ENCODE measurements at regions not wholly inside any gene's neighbourhood (a gene's known extent, or its start where the extent isn't known, plus 50 kb on each side); places are given as distances from the start of the nearest gene placed in this dataset.

DNA sequence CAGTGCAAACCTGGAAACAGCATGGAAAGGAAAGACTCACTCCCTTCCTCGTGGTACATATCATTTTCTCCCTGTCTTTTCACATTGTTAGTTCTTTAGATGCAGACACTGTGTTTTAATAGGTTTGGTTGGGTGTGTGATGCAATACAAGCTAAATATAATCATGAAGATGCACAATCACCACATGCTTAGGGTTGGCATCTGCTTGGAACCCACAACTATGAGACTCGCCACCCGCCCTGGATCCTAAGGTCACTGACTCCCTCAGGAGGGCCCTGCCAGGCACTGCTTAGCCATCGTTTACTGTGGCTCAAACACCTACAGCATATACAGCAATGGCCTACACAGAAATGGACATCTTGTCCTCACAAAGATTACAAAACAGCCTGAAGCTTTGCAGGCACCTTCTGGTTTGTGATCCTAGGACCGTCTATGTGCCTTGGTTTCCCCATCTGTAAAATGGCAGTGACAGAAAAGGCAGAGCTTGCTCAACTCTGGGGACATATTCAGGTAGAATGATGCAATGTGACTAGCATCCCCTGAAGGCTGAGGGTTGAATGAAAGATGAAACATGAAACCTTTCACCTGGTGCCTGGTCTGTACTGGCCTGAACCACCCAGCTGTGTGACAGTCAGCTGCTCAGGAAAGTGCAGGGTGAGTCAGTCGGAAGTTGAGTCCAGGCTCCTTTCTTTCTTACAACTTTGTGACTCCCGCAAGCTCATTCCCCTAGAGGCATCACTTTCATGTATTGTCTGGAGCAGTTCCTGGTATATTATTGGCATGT lies 123.6 kb upstream of the PFN2 start:
- DNase-seq (ENCODE audit: low read depth in 2 of 2): peak in 1 of 2 donors; percentile 71

DNA sequence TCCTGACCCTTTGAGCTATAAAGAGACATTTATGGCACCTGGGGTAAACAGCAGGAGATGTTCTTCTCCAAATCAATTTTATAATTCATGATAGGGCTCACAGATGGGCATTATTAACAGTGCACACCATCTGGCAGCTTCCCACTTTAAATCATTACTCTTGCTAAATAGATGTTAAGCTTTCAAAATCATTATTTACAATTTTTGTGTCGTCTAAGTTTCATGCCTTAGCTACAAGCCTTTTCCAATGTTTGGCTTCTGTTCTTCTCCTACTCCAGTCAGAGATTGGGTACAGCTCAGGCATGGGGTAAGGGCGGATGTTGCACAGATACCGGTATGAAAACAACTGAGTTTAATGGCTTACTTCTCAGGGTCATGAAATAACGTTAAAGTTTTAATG lies 120.9 kb upstream of the PFN2 start:
- no peak for DNase-seq (ENCODE audit: low read depth in 2 of 2)

DNA sequence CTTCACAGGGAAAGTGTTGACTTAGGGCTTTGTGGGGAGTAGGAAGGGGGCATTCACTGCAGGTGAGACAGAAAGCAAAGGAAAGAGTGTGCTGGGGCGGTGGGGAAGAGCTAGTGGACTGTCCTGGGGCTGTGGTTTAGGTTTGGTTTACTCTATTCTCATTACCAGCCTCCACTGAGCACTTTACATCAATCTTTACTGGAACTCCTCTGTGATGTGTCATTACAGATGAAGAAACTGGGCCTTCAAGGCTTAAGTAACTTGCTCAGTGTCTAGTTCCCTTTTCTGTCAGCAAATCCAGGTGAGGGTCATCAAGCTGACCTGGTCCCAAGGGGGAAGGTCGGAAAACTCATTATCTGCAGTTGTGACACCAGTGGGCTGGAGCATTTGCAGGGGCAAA lies 120.2 kb upstream of the PFN2 start:
- DNase-seq (ENCODE audit: low read depth in 2 of 2): no peak

DNA sequence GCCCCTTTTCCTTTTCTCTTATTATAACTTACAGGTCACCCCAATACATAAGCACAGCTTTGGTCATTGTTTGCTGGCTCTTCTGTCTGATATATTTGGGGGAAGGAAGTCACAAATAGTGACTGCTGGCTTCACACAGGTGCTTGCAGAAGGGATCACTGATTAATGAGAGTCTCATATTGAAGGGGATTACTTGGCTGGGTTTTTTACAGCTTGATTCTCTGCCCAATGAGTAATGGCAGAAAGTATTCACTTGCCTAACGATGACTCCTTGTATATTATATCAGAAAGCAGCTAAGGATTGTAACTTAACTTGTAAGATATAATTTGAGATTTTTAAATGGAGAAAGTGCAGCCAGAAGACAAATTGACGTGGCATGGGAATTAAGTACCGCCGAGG lies 119.3 kb upstream of the PFN2 start:
- DNase-seq (ENCODE audit: low read depth in 2 of 2): no peak

DNA sequence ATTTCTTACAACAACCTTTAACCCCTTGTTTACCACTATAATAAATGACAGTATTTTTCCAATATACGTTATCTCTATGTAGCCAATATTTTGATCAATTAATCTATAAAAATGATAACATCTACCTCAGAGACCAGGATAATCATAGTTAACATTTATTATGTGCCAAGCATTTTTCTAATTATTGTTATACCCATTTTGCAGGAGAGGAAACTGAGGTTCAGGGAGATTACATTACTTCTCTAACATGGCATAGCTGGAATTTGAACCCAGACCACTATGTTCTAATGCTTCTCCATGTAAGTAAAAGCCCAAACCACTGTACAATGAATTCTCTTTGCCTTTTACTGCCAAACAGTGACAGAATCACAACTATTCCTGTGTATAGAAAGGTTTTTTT lies 113.4 kb upstream of the PFN2 start:
- no peak for DNase-seq (ENCODE audit: low read depth in 2 of 2)

DNA sequence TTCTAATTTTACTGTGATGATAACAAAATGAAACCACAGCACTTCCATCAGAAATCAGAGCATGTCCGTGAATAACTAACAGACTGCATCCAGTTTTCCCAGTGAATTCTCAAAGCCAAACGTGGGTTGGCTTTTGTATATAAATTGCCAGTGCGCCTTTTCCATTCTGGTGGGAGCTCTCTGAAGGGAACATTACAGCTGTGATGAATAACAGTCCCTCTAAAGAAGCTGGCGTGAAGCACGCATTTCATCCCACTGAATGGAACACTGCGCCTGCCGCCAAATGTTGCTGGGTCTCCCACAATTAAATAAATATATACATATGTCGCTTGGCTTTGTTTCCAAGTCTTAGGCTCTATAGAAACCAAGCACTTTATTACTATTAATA lies 113.0 kb upstream of the PFN2 start:
- DNase-seq (ENCODE audit: low read depth in 2 of 2): no peak

DNA sequence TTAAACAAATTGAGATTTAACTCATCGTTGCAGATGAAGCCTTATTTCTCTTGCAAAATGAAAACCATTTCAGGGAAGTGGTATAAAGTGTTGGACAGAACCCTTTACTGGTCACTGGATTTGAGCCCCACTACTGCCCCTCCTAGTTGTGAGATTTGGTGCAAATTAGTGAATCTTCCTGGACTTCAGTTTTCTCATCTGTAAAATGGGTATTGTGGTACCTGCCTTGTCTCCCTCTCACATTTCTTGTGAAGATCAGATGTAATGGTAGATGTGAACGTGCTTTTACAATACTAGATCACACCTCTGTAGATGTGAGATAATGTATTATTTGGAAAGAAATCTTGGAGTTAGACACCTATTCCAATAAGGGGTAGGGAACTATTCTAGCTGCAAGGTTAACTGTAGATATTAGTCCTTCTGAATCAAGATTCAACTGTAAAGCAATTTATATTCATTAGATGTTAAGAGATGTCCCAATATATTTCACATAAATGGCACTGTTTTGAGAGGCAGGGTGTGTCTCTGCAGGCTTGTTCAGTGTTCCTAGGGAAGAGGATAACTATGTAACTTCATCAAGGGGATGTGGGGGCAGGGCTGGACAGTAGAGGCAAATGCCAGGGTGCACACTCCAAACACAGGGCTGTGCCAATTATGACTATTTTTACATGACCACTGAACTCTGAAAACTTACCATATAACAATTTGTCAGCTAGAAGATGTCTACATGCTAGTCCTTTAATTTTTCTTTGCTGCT lies 112.4 kb upstream of the PFN2 start:
- DNase-seq (ENCODE audit: low read depth in 2 of 2): no peak

DNA sequence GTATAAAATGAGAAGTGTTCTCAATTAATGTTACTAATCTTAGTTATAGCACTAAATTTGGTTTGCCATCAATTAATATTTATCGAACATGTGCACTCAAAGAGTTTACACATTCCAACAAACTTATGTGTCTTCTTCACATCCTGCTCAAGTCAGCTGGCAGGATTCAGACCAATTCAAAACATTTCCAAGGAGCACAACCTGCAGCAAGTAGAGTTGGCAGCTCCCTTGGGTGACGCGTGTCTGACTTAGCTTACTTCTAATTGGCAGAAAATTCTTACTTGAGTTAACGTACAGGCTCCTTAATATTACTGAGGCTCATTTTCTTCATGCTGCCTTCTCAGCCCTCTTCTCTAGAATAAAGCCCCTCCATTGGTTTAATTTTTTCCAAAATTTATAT lies 110.4 kb upstream of the PFN2 start:
- DNase-seq (ENCODE audit: low read depth in 2 of 2): peak in 1 of 2 donors; percentile 56

DNA sequence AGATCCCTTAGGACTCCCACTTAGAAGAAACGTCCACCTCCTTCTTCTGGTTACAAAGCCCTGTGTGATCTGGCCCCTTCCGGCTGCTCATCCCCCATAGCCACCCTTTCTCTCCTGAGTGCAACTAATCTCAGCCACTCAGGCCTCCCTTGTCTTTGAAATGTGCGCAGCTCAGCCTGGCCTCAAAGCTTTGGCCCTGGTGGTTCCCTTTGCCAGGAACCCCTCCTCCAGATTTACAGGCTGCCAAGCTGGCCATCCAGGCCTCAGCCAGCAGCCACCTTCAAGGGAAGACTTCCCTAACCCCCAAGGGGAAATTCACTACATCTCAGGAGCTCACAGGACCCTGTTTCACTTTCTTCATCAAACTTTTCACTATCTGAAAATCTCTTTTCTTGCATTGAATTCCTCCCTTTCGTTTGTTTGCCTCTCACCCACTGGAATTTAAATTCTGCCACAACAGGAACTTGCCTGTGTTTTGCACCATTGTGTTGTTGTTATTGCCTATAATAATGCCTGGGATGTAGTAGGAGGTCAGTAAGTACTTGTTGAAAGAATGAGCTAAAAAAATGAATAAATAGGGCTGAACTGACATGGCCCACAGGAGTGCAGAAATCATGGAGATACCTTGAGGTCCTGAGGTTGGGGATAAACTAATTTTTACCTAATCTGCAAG lies 109.5 kb upstream of the PFN2 start:
- DNase-seq (ENCODE audit: low read depth in 2 of 2): no peak

DNA sequence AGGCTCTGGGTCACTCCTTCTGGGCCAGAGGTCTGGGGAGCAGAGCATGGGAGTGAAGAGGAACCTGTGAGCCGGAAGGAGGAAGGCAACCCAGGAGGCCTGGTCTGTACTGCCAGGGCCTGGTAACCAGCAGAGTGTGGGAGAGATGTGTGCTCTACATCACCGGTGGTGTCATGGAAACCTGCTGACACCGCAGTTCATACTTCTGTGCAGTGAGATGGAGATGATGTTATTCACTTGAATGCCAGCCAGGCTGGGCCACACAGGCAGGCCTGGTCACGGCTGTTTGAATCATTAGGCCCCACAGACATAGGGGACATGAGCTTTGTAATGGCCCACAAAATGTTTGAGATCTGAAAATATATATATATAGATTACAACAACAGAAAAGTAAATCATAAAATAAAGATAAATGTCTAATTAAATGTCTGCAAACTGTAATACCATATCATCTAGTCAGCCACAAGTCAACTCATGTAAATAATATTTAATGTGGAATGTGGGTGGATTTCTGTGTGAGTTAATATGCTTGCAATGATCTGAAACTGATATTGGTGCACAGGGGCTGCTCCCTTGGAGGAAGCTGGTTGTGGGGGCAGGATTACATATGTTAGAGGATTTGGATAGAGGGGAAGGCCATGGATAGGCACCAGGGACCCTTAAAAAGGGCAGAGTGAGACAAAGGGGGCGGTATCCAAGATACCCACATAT lies 108.5 kb upstream of the PFN2 start:
- DNase-seq (ENCODE audit: low read depth in 2 of 2): peak in 1 of 2 donors; percentile 38

DNA sequence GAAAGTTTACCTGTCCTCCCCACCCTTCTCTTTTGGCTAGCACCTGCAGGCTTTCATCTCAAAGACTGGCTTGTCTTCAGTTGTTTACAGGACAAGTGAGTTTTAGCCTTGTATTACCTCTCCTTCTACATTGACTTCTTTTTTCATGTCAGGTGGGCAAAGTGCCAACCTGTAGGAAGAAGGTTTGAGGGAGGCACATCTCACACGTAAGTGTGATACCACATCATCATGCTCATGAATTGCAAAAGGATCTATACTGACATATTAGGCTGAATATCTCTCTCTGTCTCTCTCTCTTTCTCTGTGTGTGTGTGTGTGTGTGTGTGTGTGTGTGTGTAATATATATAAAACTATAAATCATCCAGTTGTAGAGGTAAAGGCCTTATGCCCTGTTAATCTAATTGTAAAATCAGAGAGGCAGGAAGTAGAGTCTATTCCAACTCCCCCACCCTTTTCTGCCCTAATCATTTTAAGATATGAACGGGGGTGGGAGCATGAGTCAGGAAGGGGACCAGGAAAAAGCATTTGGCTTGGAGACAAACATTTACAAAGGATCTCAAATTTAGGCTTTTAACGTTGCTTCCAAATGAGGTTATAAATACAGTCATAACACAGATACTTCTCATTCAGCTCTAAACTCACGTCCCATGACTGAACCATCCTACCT lies 107.0 kb upstream of the PFN2 start:
- DNase-seq (ENCODE audit: low read depth in 2 of 2): no peak

DNA sequence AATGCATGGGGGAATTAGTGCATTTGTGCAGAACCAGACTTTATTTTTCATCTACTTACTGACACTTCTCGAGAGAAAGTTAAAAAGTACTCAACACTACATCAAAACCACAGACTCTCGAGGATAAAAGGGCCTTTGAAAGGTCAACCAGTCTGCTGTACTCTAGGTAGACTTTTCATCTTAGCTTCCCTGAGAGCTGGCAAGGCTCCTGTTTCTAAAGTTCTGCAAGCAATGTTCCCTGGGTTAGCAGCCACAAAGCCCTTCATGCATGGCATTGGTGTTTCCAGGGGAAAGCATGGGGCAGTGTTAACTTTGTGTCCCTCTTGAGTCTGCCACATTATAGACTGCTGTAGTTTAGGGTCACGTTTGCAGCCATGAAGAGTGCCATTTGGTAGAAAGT lies 106.4 kb upstream of the PFN2 start:
- no peak for DNase-seq (ENCODE audit: low read depth in 2 of 2)

DNA sequence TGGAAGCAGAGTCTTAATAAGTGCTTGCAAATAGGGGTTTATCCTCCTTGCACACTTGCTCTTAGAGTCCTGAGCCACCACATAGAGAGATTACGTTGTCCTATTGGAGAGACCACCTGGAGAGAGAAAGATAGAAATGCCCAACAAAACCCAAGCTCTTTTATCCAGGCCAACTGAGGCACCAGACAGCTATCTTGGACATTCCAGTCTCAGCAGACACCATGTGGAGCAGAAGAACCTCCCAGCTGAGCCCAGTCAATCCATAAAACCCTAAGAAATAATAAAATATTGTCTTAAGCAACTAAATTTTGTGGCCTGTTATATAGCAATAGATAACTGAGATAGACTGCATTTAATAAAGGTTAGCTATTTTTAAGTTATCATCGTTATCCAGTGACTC lies 105.7 kb upstream of the PFN2 start:
- no peak for DNase-seq (ENCODE audit: low read depth in 2 of 2)

DNA sequence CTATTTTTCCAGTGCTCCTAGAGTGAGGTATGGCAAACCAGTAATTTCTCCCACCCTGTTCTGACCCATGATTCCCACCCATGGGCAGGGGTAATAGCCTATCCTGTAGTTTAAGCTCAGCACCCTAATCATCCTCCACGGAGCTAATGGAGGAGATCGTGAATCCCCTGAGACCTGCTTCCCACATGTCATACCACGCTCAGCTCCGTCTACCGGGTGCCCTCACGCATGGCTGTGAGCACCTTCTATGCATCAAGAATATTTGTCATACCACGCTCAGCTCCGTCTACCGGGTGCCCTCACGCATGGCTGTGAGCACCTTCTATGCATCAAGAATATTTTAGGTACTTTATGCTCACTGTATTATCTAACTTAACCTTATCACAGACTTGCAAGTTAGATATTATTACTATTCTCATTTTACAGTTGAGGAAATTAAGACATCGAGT lies 104.7 kb upstream of the PFN2 start:
- no peak for DNase-seq (ENCODE audit: low read depth in 2 of 2)

DNA sequence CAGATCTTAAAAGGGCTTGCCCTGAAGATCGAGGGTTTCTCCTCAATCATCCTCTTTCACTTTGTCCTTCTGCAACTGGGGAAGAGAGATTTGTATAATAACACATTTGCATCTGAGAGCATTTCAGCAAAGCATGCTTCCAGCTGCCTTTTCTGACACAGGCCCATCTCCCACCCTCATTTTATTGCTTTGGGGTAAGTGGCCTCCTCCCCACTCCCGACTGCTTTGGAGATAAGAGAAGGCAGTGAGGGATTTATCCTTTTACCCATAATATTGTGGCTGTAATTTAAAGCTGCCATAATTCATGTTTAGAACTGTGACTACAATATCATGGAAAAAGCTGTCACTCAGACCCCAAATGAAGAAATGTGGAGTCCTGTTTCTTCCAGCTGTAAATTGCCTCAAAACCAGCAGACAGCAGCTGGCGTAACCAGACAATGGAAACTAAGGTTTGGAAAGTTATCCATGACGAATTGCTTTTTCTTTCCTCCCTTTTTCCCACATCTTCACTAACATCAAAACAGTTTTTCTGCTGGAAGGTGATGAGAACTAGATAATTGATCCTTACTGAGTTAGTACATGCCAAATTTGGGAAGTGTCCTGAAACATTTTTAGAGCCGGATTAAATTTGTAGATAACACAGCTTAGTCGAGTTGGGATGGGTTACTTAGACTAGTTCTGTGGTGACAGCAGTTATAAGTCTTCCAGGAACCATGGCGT lies 104.2 kb upstream of the PFN2 start:
- no peak for DNase-seq (ENCODE audit: low read depth in 2 of 2)

DNA sequence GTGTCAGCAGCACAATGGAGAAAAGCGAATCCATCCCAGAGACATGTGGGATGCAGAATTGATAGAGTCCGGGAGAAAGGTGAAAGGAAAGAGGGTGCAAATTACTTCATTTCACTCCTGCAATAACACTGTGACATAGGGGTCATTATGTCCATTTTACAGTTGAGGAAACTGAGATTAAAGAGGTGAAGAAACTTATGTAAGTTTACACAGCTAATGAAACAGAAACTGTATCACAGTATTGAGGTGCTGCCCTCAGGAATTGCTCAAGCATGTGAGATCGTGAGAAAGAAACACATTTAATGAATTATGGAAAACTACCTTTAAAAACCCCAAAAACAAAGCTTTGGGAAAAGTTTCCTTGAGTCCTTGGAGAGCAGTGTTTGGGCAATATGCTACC lies 103.6 kb upstream of the PFN2 start:
- DNase-seq (ENCODE audit: low read depth in 2 of 2): no peak

DNA sequence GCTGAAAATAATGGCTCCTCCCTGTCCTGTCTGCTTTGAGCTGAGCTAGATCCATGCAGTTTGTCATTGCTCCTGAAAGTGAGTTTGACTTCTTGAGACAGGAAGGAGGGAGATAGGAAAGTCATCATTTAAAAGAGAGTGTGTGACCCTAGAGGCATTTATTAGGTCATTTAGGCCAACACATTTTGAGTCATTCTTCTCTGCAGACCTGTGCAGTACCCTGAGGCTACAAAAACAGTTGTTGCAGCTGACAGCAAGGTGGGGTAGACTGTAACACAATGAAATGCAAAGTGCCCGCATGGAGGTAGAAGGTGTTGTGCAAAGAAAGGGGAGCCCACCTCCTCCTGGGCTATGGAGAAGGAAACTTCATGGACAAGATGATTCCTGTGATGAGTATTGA lies 102.8 kb upstream of the PFN2 start:
- DNase-seq (ENCODE audit: low read depth in 2 of 2): no peak

DNA sequence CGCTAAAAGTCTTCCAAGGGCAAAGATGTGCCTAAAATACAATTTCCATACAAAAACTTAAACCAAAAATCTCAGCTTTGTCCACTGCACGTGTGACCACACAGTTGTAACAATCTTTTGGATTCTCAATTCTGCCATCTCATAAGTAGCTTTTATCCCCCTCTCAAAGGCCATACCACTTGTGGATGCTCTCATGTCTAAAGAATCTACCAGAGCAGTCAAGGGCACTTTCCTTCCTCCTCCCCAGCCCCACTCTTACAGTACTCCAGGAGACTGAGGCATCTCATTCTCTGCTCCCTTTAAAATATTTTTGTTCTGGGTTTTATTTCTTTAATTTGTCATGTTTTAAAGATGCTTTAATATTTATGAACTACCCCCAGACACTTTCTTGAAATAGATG lies 102.3 kb upstream of the PFN2 start:
- no peak for DNase-seq (ENCODE audit: low read depth in 2 of 2)

DNA sequence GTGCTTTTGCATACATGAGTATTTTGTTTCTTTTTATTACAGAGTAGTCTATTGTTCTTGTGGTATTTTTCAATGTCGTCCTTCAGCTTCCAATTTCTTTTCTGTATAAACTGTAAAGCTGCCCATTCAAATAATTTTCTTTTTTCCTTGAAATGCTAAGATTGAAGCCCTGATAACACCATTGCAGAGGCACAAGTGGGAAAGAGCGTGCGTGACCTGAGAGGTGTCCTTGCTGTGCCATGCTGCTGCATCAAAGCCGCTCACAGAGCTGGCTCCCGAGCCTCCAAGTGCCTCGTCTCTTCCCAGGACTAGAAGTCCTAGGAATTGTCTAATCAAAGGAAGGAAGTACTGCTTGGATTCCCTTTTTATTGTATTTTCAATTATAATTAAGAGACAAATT lies 101.9 kb upstream of the PFN2 start:
- no peak for DNase-seq (ENCODE audit: low read depth in 2 of 2)

DNA sequence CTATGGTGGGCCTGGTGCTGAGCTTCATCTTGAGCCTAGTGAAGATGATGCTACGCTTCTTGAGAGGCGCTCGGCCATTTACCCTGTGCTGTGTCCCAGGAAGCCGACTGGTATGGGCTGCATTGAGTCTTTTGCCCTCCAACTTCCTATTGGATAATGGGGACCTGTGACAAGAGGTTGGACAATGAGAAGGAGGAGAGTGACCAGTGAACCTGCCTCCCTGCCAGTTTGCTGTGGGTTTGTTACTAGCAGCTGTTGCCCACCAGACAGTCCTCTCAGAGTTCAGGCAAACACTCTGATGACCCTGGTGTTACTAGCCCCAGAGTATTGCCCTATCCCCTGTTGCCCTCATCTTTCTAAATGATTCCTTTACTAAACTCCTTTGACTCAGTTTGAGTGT lies 99.6 kb upstream of the PFN2 start:
- DNase-seq (ENCODE audit: low read depth in 2 of 2): no peak

DNA sequence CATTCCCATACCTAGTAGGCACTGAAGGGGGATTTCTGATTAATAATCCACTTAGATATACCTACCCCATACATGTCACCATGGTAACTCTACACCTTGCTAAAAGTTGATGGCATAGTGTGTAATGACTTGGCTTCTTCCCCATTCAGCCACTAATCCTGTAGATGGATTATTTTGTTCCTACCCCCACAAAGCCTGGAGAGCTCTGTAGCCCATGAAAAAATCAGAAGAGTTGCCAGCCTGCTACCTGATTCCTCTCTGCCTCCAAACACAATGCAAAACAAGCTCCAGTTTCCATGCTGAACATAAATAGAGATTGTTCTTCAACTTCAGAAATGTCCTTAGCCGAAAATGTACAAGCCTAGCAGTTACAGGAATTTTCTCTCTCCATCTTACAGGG lies 98.9 kb upstream of the PFN2 start:
- DNase-seq (ENCODE audit: low read depth in 2 of 2): no peak
